HG03521 (cell line): ENCODE measurements at regions not wholly inside any gene's neighbourhood (a gene's known extent, or its start where the extent isn't known, plus 50 kb on each side); places are given as distances from the start of the nearest gene placed in this dataset.
A peak's percentile ranks its signal among the peaks of the same experiment; 100 is the strongest.

Experiments
- ATAC-seq: cut with Tn5 transposase; IDR thresholded peaks from one replicate; pipeline ENCODE4 v1.9.1; 2021; ENCODE audit warnings: mild to moderate bottlenecking, moderate library complexity; ENCODE audit not compliant: unreplicated experiment

GRCh38 chr9:19732441-19732951 lies 56.3 kb downstream of the SLC24A2 start:
- no peak for ATAC-seq

GRCh38 chr9:19728101-19728500 lies 60.7 kb downstream of the SLC24A2 start:
- no peak for ATAC-seq

- ATAC-seq, result no peak
These were observed 62.9 kb downstream of the SLC24A2 start for GRCh38 chr9:19725970-19726369.

GRCh38 chr9:19720377-19720776 lies 68.5 kb downstream of the SLC24A2 start:
- ATAC-seq, result no peak

- ATAC-seq, result no peak
These were observed 85.1 kb downstream of the SLC24A2 start for GRCh38 chr9:19703702-19704101.

GRCh38 chr9:19701991-19702390 lies 86.8 kb downstream of the SLC24A2 start:
- no peak for ATAC-seq

GRCh38 chr9:19701274-19701673 lies 87.6 kb downstream of the SLC24A2 start:
- ATAC-seq, result no peak

GRCh38 chr9:19700699-19701098 lies 88.1 kb downstream of the SLC24A2 start:
- ATAC-seq, result no peak

- no peak for ATAC-seq
These were observed 89.1 kb downstream of the SLC24A2 start for GRCh38 chr9:19699756-19700155.

- ATAC-seq, result no peak
These were observed 89.9 kb downstream of the SLC24A2 start for GRCh38 chr9:19698960-19699359.

GRCh38 chr9:19694601-19695000 lies 94.2 kb downstream of the SLC24A2 start:
- ATAC-seq, result no peak

- ATAC-seq, result no peak
These were observed 98.7 kb downstream of the SLC24A2 start for GRCh38 chr9:19690128-19690527.

- ATAC-seq, result no peak
These were observed 99.3 kb downstream of the SLC24A2 start for GRCh38 chr9:19689328-19690101.

GRCh38 chr9:19683715-19684114 lies 105.1 kb downstream of the SLC24A2 start:
- no peak for ATAC-seq

- ATAC-seq, result no peak
These were observed 106.4 kb downstream of the SLC24A2 start for GRCh38 chr9:19682397-19682796.

GRCh38 chr9:19681846-19682245 lies 107.0 kb downstream of the SLC24A2 start:
- no peak for ATAC-seq

GRCh38 chr9:19677924-19678323 lies 110.9 kb downstream of the SLC24A2 start:
- ATAC-seq, result no peak

GRCh38 chr9:19675492-19675891 lies 113.3 kb downstream of the SLC24A2 start:
- ATAC-seq, result no peak

GRCh38 chr9:19666575-19666974 lies 122.3 kb downstream of the SLC24A2 start:
- no peak for ATAC-seq

GRCh38 chr9:19665146-19665863 lies 123.5 kb downstream of the SLC24A2 start:
- peak; percentile 100 for ATAC-seq

- no peak for ATAC-seq
These were observed 125.3 kb downstream of the SLC24A2 start for GRCh38 chr9:19663570-19663969.

GRCh38 chr9:19662213-19662612 lies 126.6 kb downstream of the SLC24A2 start:
- ATAC-seq, result no peak
